ENCODE measurements at regions not wholly inside any gene's neighbourhood (a gene's known extent, or its start where the extent isn't known, plus 50 kb on each side); places are given as distances from the start of the nearest gene placed in this dataset.

DNA sequence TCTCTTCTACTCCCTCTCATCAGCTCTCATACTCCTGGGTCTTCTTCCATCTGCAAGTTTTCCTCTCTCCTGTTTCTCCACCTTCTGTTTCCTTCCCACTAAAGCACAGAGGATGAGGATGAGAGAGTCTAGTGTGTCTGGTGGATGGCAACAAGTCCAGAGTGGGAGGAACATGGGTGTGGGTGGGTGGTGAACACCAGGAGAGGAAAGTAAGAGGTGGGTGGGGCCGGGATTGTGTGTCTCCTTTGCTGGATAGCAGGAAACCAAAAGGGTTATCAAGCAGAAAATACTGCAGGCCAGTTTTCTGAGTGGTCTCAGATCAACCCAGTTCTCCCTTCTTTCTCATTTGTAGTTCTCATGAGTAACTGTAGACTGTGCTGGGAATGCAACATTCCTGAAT, 52.9 kb upstream of the EPHB1 start:
- TF ChIP-seq HMG20A (CRISPR knock-in tag; IDR thresholded peaks at IDR 0.05; ENCODE audit: borderline replicate concordance) (no peak), ERF (CRISPR knock-in tag; IDR thresholded peaks at IDR 0.05) (no peak), KDM5A (IDR thresholded peaks at IDR 0.05; ENCODE audit: borderline replicate concordance, low read length) (no peak), TAF1 (CRISPR knock-in tag; IDR thresholded peaks at IDR 0.05) (no peak), TMF1 (CRISPR knock-in tag; IDR thresholded peaks at IDR 0.05; ENCODE audit: low read depth) (no peak), ZNF780A (CRISPR knock-in tag; IDR thresholded peaks at IDR 0.05) (no peak)
- TF ChIP-seq, protein P1, sequence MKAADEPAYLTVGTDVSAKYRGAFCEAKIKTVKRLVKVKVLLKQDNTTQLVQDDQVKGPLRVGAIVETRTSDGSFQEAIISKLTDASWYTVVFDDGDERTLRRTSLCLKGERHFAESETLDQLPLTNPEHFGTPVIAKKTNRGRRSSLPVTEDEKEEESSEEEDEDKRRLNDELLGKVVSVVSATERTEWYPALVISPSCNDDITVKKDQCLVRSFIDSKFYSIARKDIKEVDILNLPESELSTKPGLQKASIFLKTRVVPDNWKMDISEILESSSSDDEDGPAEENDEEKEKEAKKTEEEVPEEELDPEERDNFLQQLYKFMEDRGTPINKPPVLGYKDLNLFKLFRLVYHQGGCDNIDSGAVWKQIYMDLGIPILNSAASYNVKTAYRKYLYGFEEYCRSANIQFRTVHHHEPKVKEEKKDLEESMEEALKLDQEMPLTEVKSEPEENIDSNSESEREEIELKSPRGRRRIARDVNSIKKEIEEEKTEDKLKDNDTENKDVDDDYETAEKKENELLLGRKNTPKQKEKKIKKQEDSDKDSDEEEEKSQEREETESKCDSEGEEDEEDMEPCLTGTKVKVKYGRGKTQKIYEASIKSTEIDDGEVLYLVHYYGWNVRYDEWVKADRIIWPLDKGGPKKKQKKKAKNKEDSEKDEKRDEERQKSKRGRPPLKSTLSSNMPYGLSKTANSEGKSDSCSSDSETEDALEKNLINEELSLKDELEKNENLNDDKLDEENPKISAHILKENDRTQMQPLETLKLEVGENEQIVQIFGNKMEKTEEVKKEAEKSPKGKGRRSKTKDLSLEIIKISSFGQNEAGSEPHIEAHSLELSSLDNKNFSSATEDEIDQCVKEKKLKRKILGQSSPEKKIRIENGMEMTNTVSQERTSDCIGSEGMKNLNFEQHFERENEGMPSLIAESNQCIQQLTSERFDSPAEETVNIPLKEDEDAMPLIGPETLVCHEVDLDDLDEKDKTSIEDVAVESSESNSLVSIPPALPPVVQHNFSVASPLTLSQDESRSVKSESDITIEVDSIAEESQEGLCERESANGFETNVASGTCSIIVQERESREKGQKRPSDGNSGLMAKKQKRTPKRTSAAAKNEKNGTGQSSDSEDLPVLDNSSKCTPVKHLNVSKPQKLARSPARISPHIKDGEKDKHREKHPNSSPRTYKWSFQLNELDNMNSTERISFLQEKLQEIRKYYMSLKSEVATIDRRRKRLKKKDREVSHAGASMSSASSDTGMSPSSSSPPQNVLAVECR (CRISPR knock-in tag; IDR thresholded peaks at IDR 0.05; ENCODE audit: borderline replicate concordance), result no peak
- TF ChIP-seq, protein P2, sequence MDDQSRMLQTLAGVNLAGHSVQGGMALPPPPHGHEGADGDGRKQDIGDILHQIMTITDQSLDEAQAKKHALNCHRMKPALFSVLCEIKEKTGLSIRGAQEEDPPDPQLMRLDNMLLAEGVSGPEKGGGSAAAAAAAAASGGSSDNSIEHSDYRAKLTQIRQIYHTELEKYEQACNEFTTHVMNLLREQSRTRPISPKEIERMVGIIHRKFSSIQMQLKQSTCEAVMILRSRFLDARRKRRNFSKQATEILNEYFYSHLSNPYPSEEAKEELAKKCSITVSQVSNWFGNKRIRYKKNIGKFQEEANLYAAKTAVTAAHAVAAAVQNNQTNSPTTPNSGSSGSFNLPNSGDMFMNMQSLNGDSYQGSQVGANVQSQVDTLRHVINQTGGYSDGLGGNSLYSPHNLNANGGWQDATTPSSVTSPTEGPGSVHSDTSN (CRISPR knock-in tag; IDR thresholded peaks at IDR 0.05; ENCODE audit: borderline replicate concordance), result no peak
- TF ChIP-seq, protein P3, sequence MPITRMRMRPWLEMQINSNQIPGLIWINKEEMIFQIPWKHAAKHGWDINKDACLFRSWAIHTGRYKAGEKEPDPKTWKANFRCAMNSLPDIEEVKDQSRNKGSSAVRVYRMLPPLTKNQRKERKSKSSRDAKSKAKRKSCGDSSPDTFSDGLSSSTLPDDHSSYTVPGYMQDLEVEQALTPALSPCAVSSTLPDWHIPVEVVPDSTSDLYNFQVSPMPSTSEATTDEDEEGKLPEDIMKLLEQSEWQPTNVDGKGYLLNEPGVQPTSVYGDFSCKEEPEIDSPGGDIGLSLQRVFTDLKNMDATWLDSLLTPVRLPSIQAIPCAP (CRISPR knock-in tag; IDR thresholded peaks at IDR 0.05; ENCODE audit: low read depth), result no peak

All from HepG2 (cell line).